ENCODE measurements at regions not wholly inside any gene's neighbourhood (a gene's known extent, or its start where the extent isn't known, plus 50 kb on each side); places are given as distances from the start of the nearest gene placed in this dataset.
"Not testable (repeated sequence)": the region's sequence is repeated elsewhere in the genome, so short reads cannot be mapped to it uniquely, and the experiment has no call there.

DNA sequence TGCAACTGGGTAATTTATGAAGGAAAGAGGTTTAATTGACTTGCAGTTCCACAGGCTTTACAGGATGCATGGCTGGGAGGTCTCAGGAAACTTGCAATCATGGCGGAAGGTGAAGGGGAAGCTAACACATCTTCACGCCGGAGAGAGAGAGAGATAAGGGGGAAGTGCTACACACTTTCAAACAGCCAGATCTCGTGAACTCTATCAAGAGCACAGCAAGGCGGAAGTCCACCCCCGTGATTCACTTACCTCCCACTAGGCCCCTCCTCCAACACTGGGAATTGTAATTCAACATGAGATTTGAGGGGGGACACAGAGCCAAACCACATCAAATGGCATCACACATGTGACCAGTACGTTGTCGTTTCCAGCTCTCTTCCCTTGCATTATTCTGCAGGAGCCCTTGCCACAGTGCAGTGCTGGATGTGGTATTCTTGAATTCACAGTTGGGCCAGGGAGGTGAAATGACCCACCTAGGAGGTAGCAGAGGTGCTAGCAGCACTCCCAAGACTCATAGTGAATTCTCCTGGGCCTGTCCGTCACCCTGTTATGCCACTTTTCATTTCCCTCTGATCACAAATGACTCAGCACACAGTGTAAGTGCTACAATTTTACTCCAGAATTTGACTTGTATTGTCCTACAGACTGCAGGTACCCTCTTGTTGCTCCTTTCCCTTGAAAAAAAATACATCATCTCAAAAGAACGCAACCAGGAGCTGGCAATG is 179.2 kb upstream of the PLGLB2 start:
- not testable (repeated sequence) for H3K4me3 ChIP-seq (ENCODE audit: low read length); DNase-seq (ENCODE audit: low read depth)

GRCh38 chr2:87569689-87570397 is 178.0 kb upstream of the PLGLB2 start:
- DNase-seq (ENCODE audit: low read depth); H3K4me3 ChIP-seq (ENCODE audit: low read length): not testable (repeated sequence)

DNA sequence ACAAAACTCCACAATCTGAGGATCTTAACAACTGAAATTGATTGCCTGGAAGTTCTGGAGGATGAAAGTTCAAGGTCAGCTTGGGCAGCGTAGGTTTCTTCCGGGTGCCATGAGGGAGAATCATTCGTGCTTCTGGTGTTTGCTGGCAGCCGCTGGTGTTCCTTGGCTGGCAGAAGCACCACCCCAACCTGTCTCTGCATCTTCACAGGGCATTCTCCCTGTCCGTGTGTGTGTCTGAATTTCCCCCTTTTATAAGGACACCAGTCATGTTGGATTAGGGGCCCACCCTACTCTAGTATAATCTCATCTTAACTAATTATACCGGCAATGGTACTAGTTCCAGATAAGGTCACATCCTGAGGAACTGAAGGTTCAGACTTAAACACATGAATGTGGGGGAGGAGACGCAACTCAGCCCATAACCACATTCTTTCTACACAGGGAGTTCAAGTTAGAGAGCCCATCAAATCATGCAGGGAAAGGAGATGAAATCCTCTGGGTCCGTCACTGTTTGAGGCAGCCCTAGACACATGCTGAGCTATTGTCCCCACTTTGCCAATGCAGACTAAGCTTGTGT is 175.9 kb upstream of the PLGLB2 start:
- not testable (repeated sequence) for H3K4me3 ChIP-seq (ENCODE audit: low read length); DNase-seq (ENCODE audit: low read depth)

GRCh38 chr2:87572906-87573305 is 175.0 kb upstream of the PLGLB2 start:
- DNase-seq (ENCODE audit: low read depth); H3K4me3 ChIP-seq (ENCODE audit: low read length): not testable (repeated sequence)

- DNase-seq (ENCODE audit: low read depth); H3K4me3 ChIP-seq (ENCODE audit: low read length): not testable (repeated sequence)
Observed at GRCh38 chr2:87573386-87574192, 174.3 kb upstream of the PLGLB2 start.

GRCh38 chr2:87574193-87575119 is 173.4 kb upstream of the PLGLB2 start:
- not testable (repeated sequence) for H3K4me3 ChIP-seq (ENCODE audit: low read length); DNase-seq (ENCODE audit: low read depth)

DNA sequence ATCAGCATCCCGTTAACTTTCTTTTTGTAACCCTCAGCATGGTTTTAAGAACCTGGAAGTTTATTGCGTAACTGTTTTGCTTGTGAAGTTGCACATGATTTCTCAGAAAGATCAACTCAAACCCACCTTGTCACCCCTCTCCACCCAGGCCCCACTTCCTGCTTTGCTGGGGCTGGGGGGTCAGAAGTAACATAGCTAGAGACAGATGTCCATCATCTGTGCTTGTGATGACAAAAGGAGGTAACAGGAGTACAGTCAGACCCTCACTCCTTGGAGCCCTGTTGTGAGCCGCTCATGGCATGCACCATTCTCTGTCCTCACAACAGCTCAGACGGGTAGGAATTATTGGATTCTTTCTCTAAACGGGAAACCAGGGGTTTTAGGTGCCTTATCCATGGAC is 172.7 kb upstream of the PLGLB2 start:
- DNase-seq (ENCODE audit: low read depth) = not testable (repeated sequence)

GRCh38 chr2:87577358-87577757 is 170.5 kb upstream of the PLGLB2 start:
- not testable (repeated sequence) for DNase-seq (ENCODE audit: low read depth); H3K4me3 ChIP-seq (ENCODE audit: low read length)

More for the DNA sequence above, 172.7 kb upstream of the PLGLB2 start:
- not testable (repeated sequence) for H3K4me3 ChIP-seq (ENCODE audit: low read length)

- not testable (repeated sequence) for H3K4me3 ChIP-seq (ENCODE audit: low read length)
Observed at GRCh38 chr2:87582152-87582551, 165.7 kb upstream of the PLGLB2 start.

GRCh38 chr2:87582579-87582978 is 165.3 kb upstream of the PLGLB2 start:
- H3K4me3 ChIP-seq (ENCODE audit: low read length) = not testable (repeated sequence)
- peak; percentile 54 for DNase-seq (ENCODE audit: low read depth)

More at GRCh38 chr2:87582152-87582551, 165.7 kb upstream of the PLGLB2 start:
- DNase-seq (ENCODE audit: low read depth) = not testable (repeated sequence)

- H3K4me3 ChIP-seq (ENCODE audit: low read length); DNase-seq (ENCODE audit: low read depth): not testable (repeated sequence)
Observed at GRCh38 chr2:87583370-87583769, 164.5 kb upstream of the PLGLB2 start.

DNA sequence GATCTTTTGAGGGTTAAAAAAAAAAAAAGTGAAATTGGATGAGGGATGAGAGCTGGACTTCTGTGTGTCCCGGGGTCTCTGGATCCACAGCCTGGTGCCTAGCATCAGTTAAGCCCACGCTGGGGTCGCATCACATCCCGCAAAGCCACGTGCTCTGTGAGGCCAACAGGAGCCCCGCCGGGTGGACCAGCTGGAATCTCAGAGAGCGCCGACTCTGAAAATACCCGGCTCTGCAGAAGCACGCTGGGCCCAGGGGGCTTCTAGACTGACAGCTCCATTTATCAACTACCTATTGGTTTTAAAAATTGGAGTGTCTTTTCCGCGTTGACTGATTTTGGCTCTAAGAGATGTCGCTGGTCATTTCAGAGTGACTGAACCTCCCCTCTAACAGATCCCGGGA is 164.1 kb upstream of the PLGLB2 start:
- DNase-seq (ENCODE audit: low read depth); H3K4me3 ChIP-seq (ENCODE audit: low read length): not testable (repeated sequence)

GRCh38 chr2:87584268-87584906 is 163.5 kb upstream of the PLGLB2 start:
- peak; percentile 0 for DNase-seq (ENCODE audit: low read depth)
- not testable (repeated sequence) for H3K4me3 ChIP-seq (ENCODE audit: low read length)

GRCh38 chr2:87587934-87588333 is 160.0 kb upstream of the PLGLB2 start:
- not testable (repeated sequence) for DNase-seq (ENCODE audit: low read depth); H3K4me3 ChIP-seq (ENCODE audit: low read length)

DNA sequence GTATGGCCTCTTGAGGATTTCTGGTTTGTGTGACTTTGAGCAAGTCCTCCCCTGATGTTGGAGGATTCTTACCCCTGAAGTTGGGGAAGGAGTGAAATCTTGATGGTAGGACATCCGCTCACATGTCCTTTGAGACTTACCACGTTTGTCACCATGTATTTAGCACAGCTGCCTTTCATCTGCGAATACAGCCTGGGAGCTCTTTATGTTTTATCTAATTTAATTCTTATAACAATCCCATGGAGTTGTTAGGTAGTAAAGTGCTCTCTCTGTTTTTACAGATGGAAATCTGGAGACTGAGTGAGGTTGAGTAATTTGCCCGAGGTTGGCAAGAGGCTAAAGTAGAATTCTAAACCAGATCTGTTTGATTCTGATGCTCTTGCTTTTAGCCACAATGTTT is 154.9 kb upstream of the PLGLB2 start:
- H3K4me3 ChIP-seq (ENCODE audit: low read length); DNase-seq (ENCODE audit: low read depth): not testable (repeated sequence)

DNA sequence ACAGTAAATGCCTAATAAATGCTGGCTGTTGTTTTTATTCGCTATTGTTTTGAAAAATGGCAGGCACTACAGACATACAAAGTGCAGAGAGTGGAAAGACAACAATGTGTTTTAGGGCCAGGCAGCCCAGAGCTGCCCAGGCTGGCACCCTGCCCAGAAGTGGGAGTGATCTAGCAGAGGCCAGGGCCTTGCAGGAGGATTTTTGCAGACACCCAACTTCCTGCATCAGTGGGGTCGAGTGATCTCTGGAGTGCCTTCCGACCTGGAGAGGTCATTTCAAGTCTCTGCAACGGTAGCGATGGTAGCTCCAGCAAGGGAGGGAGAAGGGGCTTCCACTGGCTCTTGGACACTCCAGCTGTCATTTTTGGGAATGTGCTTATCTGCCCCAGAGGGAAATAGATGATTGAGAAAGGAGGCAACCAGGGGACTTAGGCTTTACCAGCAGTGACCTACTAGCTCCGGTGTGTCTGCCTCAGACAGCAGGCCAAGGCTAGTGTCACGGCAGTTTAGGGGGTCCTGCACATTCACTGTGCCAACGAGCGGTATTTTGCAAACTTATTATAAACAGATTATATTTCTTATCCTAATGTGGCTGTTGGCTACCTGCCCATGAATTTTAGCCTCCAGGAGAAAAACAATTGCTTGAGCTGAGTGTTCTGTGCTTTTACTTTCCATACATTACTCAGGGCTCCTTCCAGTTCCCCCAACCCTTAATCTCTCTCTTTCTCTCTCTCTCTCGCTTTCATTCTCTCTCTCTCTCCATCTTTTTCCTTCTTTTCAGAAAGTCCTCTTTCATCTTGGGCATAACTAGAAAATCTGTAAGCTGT is 153.9 kb upstream of the PLGLB2 start:
- H3K4me3 ChIP-seq (ENCODE audit: low read length) = not testable (repeated sequence)
- DNase-seq (ENCODE audit: low read depth) = peak; percentile 58

GRCh38 chr2:87594611-87594992 is 153.3 kb upstream of the PLGLB2 start:
- not testable (repeated sequence) for H3K4me3 ChIP-seq (ENCODE audit: low read length); DNase-seq (ENCODE audit: low read depth)
